H1 (cell line): ENCODE measurements at regions not wholly inside any gene's neighbourhood (a gene's known extent, or its start where the extent isn't known, plus 50 kb on each side); places are given as distances from the start of the nearest gene placed in this dataset.

ENCODE experiments used
- CTCF ChIA-PET: fragments of 300-600 bp; sonication (Branson Sonifier 250); formaldehyde crosslinking; loops from one replicate; lab custom pipeline; 2021; ENCODE audit not compliant: partially characterized antibody; lab: Charles Lee
- POLR2A ChIA-PET: fragments of 300-600 bp; sonication (Branson Sonifier 250); formaldehyde crosslinking; loops from one replicate; lab custom pipeline; 2021; ENCODE audit warnings: inconsistent platforms; ENCODE audit not compliant: partially characterized antibody; lab: Charles Lee
- DNase-seq, 2 experiments: peaks; one replicate each; pipeline versions ENCODE4 v3.0.0 to v3.0.0-alpha.2; 2010 to 2022; ENCODE audit warnings: low spot score in 2 of 2, low read depth in 1 of 2, mixed read lengths in 1 of 2
- FAIRE-seq: peaks from 2 replicates; lab custom pipeline; 2011; peaks lifted over from hg19 to GRCh38; lab: Jason Lieb, UNC
- H2AFZ ChIP-seq: 2 replicates; pipeline ENCODE4 v1.8.1; 2012; ENCODE audit warnings: low read length, inconsistent platforms
- H2AK5ac ChIP-seq: 2 replicates; pipeline ENCODE4 v1.6.1; 2013; ENCODE audit warnings: low read depth, low read length
- H2BK120ac ChIP-seq: replicated peaks from 2 replicates; pipeline ENCODE3; 2013; ENCODE audit warnings: low read depth, low read length, inconsistent platforms
- H2BK12ac ChIP-seq: 2 replicates; pipeline ENCODE4 v1.6.1; 2013; ENCODE audit warnings: low read depth, low read length
- H2BK15ac ChIP-seq: 2 replicates; pipeline ENCODE4 v1.6.1; 2013; ENCODE audit warnings: low read length
- H2BK20ac ChIP-seq: 2 replicates; pipeline ENCODE4 v1.6.1; 2013; ENCODE audit warnings: low read length
- H2BK5ac ChIP-seq: 2 replicates; pipeline ENCODE4 v1.6.1; 2013; ENCODE audit warnings: low read depth, low read length
- H3K14ac ChIP-seq: 2 replicates; pipeline ENCODE4 v1.6.1; 2013; ENCODE audit warnings: inconsistent platforms; ENCODE audit not compliant: insufficient read length
- H3K18ac ChIP-seq: 2 replicates; pipeline ENCODE4 v1.6.1; 2013; ENCODE audit warnings: low read length; ENCODE audit errors: extremely low read depth
- H3K23ac ChIP-seq: 2 replicates; pipeline ENCODE4 v1.6.1; 2013; ENCODE audit warnings: inconsistent platforms; ENCODE audit not compliant: insufficient read length
- H3K23me2 ChIP-seq: 2 replicates; pipeline ENCODE4 v1.6.1; 2013; ENCODE audit warnings: low read depth, low read length
- H3K27ac ChIP-seq: 2 replicates; pipeline ENCODE4 v1.6.1; 2011; ENCODE audit warnings: low read depth, low read length, inconsistent platforms
- H3K27me3 ChIP-seq, 4 experiments: replicated peaks in 1 of 4; 1 replicate in 1 of 4; 2 replicates in 3 of 4; pipeline versions ENCODE4 v1.6.1 to v1.8.1; 2011 to 2013; ENCODE audit warnings: low read length in 3 of 4, mild to moderate bottlenecking in 3 of 4, inconsistent platforms in 2 of 4, mixed read lengths in 2 of 4, moderate library complexity in 1 of 4; ENCODE audit not compliant: control insufficient read depth in 3 of 4, insufficient read depth in 3 of 4; ENCODE audit errors: extremely low read depth in 1 of 4
- H3K36me3 ChIP-seq, 4 experiments: 2 replicates each; pipeline versions ENCODE4 v1.6.1 to v1.8.1; 2011 to 2013; ENCODE audit warnings: mild to moderate bottlenecking in 4 of 4, low read length in 3 of 4, moderate library complexity in 2 of 4, control low read depth in 1 of 4, inconsistent platforms in 1 of 4; ENCODE audit not compliant: insufficient read depth in 4 of 4, control insufficient read depth in 2 of 4
- H3K4ac ChIP-seq: replicated peaks from 2 replicates; pipeline ENCODE3; 2013; ENCODE audit warnings: low read length, low read depth, mixed read lengths, inconsistent platforms; ENCODE audit not compliant: insufficient read length
- H3K4me1 ChIP-seq, 4 experiments: replicated peaks in 1 of 4; 1 replicate in 1 of 4; 2 replicates in 3 of 4; pipeline versions ENCODE4 v1.6.1 to v1.8.1; 2011 to 2013; ENCODE audit warnings: low read length in 3 of 4, inconsistent platforms in 2 of 4, mixed read lengths in 1 of 4; ENCODE audit not compliant: insufficient read depth in 4 of 4, control insufficient read depth in 3 of 4
- H3K4me2 ChIP-seq, 2 experiments: 2 replicates each; pipeline versions ENCODE4 v1.6.1 to v1.8.1; 2011 to 2013; ENCODE audit warnings: low read depth in 2 of 2, low read length in 2 of 2, control low read depth in 1 of 2, inconsistent platforms in 1 of 2, mild to moderate bottlenecking in 1 of 2; ENCODE audit not compliant: insufficient read depth in 1 of 2
- H3K4me3 ChIP-seq, 4 experiments: fragments of 200-600, 300-600 bp in 1 of 4; sonication (generic), shearing (Covaris generic), sonication (Bioruptor Twin) in 1 of 4; 2 replicates each; pipeline versions ENCODE4 v1.5.1 to v1.8.1; 2011 to 2016; ENCODE audit warnings: low read length in 4 of 4, low read depth in 3 of 4, control low read depth in 2 of 4, inconsistent platforms in 2 of 4, mild to moderate bottlenecking in 2 of 4, mixed read lengths in 1 of 4, moderate library complexity in 1 of 4; ENCODE audit not compliant: insufficient read depth in 2 of 4; ENCODE audit errors: extremely low read depth in 1 of 4
- H3K56ac ChIP-seq: replicated peaks from 2 replicates; pipeline ENCODE3; 2013; ENCODE audit warnings: low read depth, mild to moderate bottlenecking, mixed read lengths, low read length, inconsistent platforms; ENCODE audit not compliant: insufficient read length
- H3K79me1 ChIP-seq: 2 replicates; pipeline ENCODE4 v1.6.1; 2013; ENCODE audit warnings: low read depth, low read length, control low read depth
- H3K79me2 ChIP-seq, 2 experiments: 2 replicates each; pipeline versions ENCODE4 v1.6.1 to v1.8.1; 2012 to 2013; ENCODE audit warnings: low read length in 2 of 2, mild to moderate bottlenecking in 2 of 2, inconsistent platforms in 1 of 2; ENCODE audit not compliant: insufficient read depth in 2 of 2, control insufficient read depth in 1 of 2
- H3K9ac ChIP-seq, 4 experiments: replicated peaks in 1 of 4; 1 replicate in 1 of 4; 2 replicates in 3 of 4; pipeline versions ENCODE4 v1.6.1 to v1.8.1; 2011 to 2013; ENCODE audit warnings: low read depth in 3 of 4, low read length in 3 of 4, control low read depth in 2 of 4, mild to moderate bottlenecking in 2 of 4, moderate library complexity in 2 of 4, inconsistent platforms in 1 of 4; ENCODE audit errors: extremely low read depth in 1 of 4
- H3K9me3 ChIP-seq, 2 experiments: 2 replicates each; pipeline versions ENCODE4 v1.6.1 to v1.8.1; 2012 to 2013; ENCODE audit warnings: mild to moderate bottlenecking in 2 of 2, moderate library complexity in 2 of 2, control low read depth in 1 of 2, inconsistent platforms in 1 of 2, low read depth in 1 of 2, low read length in 1 of 2, mixed read lengths in 1 of 2; ENCODE audit not compliant: insufficient read depth in 2 of 2
- H4K20me1 ChIP-seq, 2 experiments: replicated peaks in 1 of 2; 2 replicates each; pipeline versions ENCODE3 to v1.8.1; 2011 to 2013; ENCODE audit warnings: inconsistent platforms in 2 of 2, low read length in 2 of 2, mild to moderate bottlenecking in 1 of 2; ENCODE audit not compliant: insufficient read depth in 2 of 2, control insufficient read depth in 1 of 2
- H4K5ac ChIP-seq: 2 replicates; pipeline ENCODE4 v1.6.1; 2013; ENCODE audit warnings: low read length, low read depth, mixed read lengths, inconsistent platforms; ENCODE audit not compliant: insufficient read length
- H4K8ac ChIP-seq: 2 replicates; pipeline ENCODE4 v1.8.0; 2013; ENCODE audit warnings: mild to moderate bottlenecking, moderate library complexity, low read length, inconsistent platforms; ENCODE audit not compliant: insufficient read depth; ENCODE audit errors: extremely low read depth
- H4K91ac ChIP-seq: replicated peaks from 2 replicates; pipeline ENCODE3; 2013; ENCODE audit warnings: low read length, mixed read lengths, inconsistent platforms; ENCODE audit not compliant: insufficient read length
- EP300 ChIP-seq, 2 experiments: IDR thresholded peaks; 1 replicate in 1 of 2; 2 replicates in 1 of 2; pipeline ENCODE4 v1.6.1; 2011 to 2012; ENCODE audit warnings: low read depth in 2 of 2, low read length in 2 of 2, mild to moderate bottlenecking in 2 of 2, borderline replicate concordance in 1 of 2, inconsistent platforms in 1 of 2, moderate library complexity in 1 of 2
- FOSL1 ChIP-seq: IDR thresholded peaks from 2 replicates; pipeline ENCODE4 v1.6.1; 2011; ENCODE audit warnings: mild to moderate bottlenecking, low read depth, low read length, moderate library complexity; ENCODE audit not compliant: insufficient read depth
- JUN ChIP-seq: IDR thresholded peaks from 2 replicates; pipeline ENCODE4 v1.6.1; 2011; ENCODE audit warnings: low read depth, mild to moderate bottlenecking, improper control_type of control experiment, low read length
- KDM1A ChIP-seq: fragments of 200-600, 300-600 bp; sonication (generic); IDR thresholded peaks from 2 replicates; pipeline ENCODE4 v1.7.1; 2016; ENCODE audit warnings: mild to moderate bottlenecking, low read length, borderline replicate concordance
- SP2 ChIP-seq: IDR thresholded peaks from 2 replicates; pipeline ENCODE4 v1.6.1; 2012; ENCODE audit warnings: mild to moderate bottlenecking, low read length, inconsistent platforms
- SP4 ChIP-seq: IDR thresholded peaks from 2 replicates; pipeline ENCODE4 v1.6.1; 2012; ENCODE audit warnings: low read length, inconsistent platforms
- SUZ12 ChIP-seq: fragments of 200-600 bp; sonication (generic); IDR thresholded peaks from 2 replicates; pipeline ENCODE4 v1.6.1; 2012; ENCODE audit warnings: mild to moderate bottlenecking, inconsistent platforms, low read length, moderate library complexity, mixed read lengths
- TAF7 ChIP-seq: optimal IDR thresholded peaks from 2 replicates; pipeline ENCODE3; 2011; ENCODE audit warnings: low read depth, mild to moderate bottlenecking, inconsistent platforms, low read length, moderate library complexity, borderline replicate concordance
- WGBS, 2 experiments: shearing (Covaris generic) in 1 of 2; methylation state at CpG; one replicate each; pipeline versions ENCODE4 v1.1.6 to v1.1.7; 2013 to 2015; ENCODE audit warnings: low lambda C conversion rate in 2 of 2, mixed read lengths in 2 of 2, inconsistent platforms in 1 of 2, low coverage in 1 of 2, missing lambda C conversion rate in 1 of 2; ENCODE audit not compliant: insufficient replicate concordance in 2 of 2, insufficient coverage in 1 of 2, insufficient read length in 1 of 2; ENCODE audit errors: extremely low coverage in 1 of 2, missing lambda C conversion rate in 1 of 2; 5-methylcytosine and 5-hydroxymethylcytosine counted together

- Histone ChIP-seq H3K27me3 (peaks cover 0 to 1% (median 0%) of the 10 kb centered on the region in 4 experiments; a peak in 1 of 7 replicates), H3K9me3 (no peaks in the 10 kb centered on the region), H4K91ac (no peak overlapping the region), H3K27ac (no peak overlapping the region), H3K4me1 (no peaks in the 10 kb centered on the region), H3K4me2 (no peak overlapping the region), H3K4me3 (no peak overlapping the region), H2AFZ (no peak overlapping the region), H3K23ac (no peak overlapping the region), H4K8ac (no peak overlapping the region), H3K18ac (no peak overlapping the region), H2AK5ac (no peak overlapping the region), H3K4ac (no peak overlapping the region), H2BK5ac (no peak overlapping the region), H3K79me2 (no peaks in the 10 kb centered on the region), H3K36me3 (no peaks in the 10 kb centered on the region), H2BK120ac (no peak overlapping the region), H4K5ac (no peak overlapping the region), H3K9ac (no peak overlapping the region), H3K79me1 (no peaks in the 10 kb centered on the region), H2BK20ac (no peak overlapping the region), H3K14ac (no peak overlapping the region), H2BK15ac (no peak overlapping the region), H2BK12ac (no peak overlapping the region), H3K23me2 (no peaks in the 10 kb centered on the region), H3K56ac (no peak overlapping the region), H4K20me1 (no peaks in the 10 kb centered on the region)
- FAIRE-seq (no peak), DNase-seq (no peak)
- ChIA-PET CTCF (interaction anchor here (1.0 kb wide), 1 partner anchor 102 kb away, joined by 3 read pairs; no protein-coding TSS in a partner anchor), POLR2A (no interaction called here)
- TF ChIP-seq SP4 = no peak
- TF ChIP-seq KDM1A = no peak
- TF ChIP-seq TAF7 = no peak
- TF ChIP-seq SP2 = no peak
- no peak for TF ChIP-seq JUN
- no peak for TF ChIP-seq FOSL1
- TF ChIP-seq SUZ12 = no peak
- no peak for TF ChIP-seq EP300 (IDR thresholded peaks at IDR 0.05; ENCODE audit: borderline replicate concordance in 1 of 2, low read depth in 2 of 2, low read length in 2 of 2)
- WGBS, 2 experiments = 95% methylated on average over 1 of the region's 1 CpG; no CpG with 5 or more reads in 1 of the 2 experiments
Measured at GRCh38 chr4:62970846-62971245, 1438.4 kb downstream of the TECRL start.
